ENCODE measurements at regions not wholly inside any gene's neighbourhood (a gene's known extent, or its start where the extent isn't known, plus 50 kb on each side); places are given as distances from the start of the nearest gene placed in this dataset.

DNA sequence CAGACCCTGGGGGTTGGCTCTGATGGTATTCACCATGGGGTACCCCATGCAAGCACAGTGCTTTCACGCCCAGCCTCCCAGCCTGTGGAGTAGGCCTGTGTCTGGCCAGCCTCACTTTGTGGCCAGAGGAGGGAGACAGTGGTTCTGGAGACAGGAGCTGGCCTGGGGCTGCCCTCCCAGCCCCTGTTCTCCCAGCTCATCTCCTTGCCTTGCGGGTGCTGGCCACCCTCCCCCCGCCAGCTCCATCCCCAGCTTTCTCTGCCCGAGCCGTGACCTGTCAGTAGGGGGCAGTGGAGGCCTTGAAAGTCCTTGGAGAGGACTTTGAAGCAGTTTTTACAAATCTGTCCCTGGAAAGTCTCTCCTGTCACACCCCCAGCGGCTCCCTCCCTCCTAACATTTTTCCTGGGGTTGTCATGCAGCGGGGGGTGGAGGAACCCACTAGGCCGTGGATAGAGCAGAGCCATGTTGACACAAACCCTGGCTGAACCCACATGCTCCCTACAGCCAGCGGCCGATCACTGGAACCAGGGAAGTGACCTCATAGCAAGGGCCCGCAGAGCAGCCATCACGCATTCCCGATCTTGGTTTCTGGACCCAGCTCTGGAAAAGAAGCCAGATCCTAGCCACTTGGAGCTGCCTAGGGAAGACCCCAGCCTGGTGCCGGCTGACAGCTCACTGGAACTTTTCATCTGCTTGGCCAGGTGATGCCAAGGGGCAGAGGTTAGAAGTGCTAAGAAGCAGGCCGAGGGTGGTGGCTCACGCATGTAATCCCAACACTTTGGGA is 289.4 kb downstream of the SEC14L1 start:
- Histone ChIP-seq H2BK15ac (replicated peaks; ENCODE audit: low read depth) (no peak overlapping the region), H2BK5ac (ENCODE audit: low read length) (no peak overlapping the region), H4K8ac (ENCODE audit: low read depth, low read length) (no peak overlapping the region), H2AK5ac (ENCODE audit: low read length) (no peak overlapping the region), H3K4ac (ENCODE audit: low read depth, low read length) (no peak overlapping the region), H3K18ac (ENCODE audit: low read length) (no peak overlapping the region), H3K56ac (ENCODE audit: low read length) (peak overlapping the region; percentile 18), H2BK120ac (ENCODE audit: low read depth, low read length) (no peak overlapping the region), H3K79me1 (ENCODE audit: low read length) (peaks cover 51% of the 10 kb centered on the region), H3K4me3 (ENCODE audit: low read length) (no peak overlapping the region), H3K27me3 (ENCODE audit: insufficient read depth, low read length, poor library complexity) (no peaks in the 10 kb centered on the region), H4K5ac (ENCODE audit: low read length) (no peak overlapping the region), H3K27ac (ENCODE audit: low read depth, low read length) (no peak overlapping the region), H3K9ac (ENCODE audit: low read length) (peak overlapping the region; percentile 8), H3K36me3 (ENCODE audit: control insufficient read depth, insufficient read depth, low read length) (no peaks in the 10 kb centered on the region), H3K4me2 (ENCODE audit: low read length) (no peak overlapping the region), H3K4me1 (ENCODE audit: control insufficient read depth, low read depth, low read length) (peaks cover 17% of the 10 kb centered on the region), H3K23ac (ENCODE audit: low read length) (no peak overlapping the region), H3K79me2 (ENCODE audit: control insufficient read depth, insufficient read depth, low read length) (peaks cover 29% of the 10 kb centered on the region)
- DNase-seq, result peak; percentile 99
- no CpG with 5 or more reads among the region's 16 CpGs for WGBS (ENCODE audit: extremely low coverage, insufficient coverage, low lambda C conversion rate)

DNA sequence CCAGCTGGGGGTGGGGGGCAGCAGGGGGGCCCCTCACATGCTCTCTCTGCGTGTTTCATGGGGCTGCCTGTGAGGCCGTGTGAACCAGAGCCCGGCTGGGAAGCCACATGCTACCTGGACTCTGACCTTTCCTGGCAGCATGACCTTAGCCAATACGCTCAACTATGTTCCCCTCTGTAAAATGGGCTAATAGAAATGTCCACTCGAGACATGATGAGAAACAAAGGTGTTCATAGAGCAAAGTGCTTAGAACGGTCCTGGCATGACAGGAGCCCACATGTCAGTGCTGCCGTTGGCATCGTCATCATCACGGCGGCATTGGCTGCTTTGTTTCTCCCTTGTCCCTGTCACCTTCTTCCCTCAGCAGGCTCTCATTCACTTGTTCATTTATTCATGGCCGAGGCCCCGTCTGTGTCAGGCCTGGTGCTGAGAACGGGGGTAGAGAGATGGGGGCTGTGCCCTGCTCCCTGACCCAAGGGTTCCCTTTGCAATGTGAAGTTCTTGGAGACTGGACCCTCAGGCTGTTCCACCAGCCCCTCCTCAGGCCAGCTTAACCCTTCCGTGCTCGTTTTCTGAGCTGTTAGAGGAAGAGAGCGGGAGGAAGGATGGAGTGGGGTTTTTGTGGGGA is 291.4 kb downstream of the SEC14L1 start:
- H3K18ac ChIP-seq (ENCODE audit: low read length), result peak overlapping the region; percentile 4
- H3K4me1 ChIP-seq (ENCODE audit: control insufficient read depth, low read depth, low read length), result peaks cover 23% of the 10 kb centered on the region
- DNase-seq, result no peak
- no peak overlapping the region for H2BK5ac ChIP-seq (ENCODE audit: low read length)
- no peak overlapping the region for H3K27ac ChIP-seq (ENCODE audit: low read depth, low read length)
- H2BK120ac ChIP-seq (ENCODE audit: low read depth, low read length), result no peak overlapping the region
- H3K79me1 ChIP-seq (ENCODE audit: low read length), result peaks cover 51% of the 10 kb centered on the region
- no peak overlapping the region for H3K23ac ChIP-seq (ENCODE audit: low read length)
- H3K4me2 ChIP-seq (ENCODE audit: low read length), result no peak overlapping the region
- no peaks in the 10 kb centered on the region for H3K36me3 ChIP-seq (ENCODE audit: control insufficient read depth, insufficient read depth, low read length)
- no peak overlapping the region for H4K8ac ChIP-seq (ENCODE audit: low read depth, low read length)
- H3K27me3 ChIP-seq (ENCODE audit: insufficient read depth, low read length, poor library complexity), result no peaks in the 10 kb centered on the region
- no peak overlapping the region for H2AK5ac ChIP-seq (ENCODE audit: low read length)
- H3K4me3 ChIP-seq (ENCODE audit: low read length), result no peak overlapping the region
- peak overlapping the region; percentile 39 for H3K56ac ChIP-seq (ENCODE audit: low read length)
- WGBS (ENCODE audit: extremely low coverage, insufficient coverage, low lambda C conversion rate), result no CpG with 5 or more reads among the region's 16 CpGs
- no peak overlapping the region for H3K4ac ChIP-seq (ENCODE audit: low read depth, low read length)
- H4K5ac ChIP-seq (ENCODE audit: low read length), result no peak overlapping the region
- H3K9ac ChIP-seq (ENCODE audit: low read length), result no peak overlapping the region
- H3K79me2 ChIP-seq (ENCODE audit: control insufficient read depth, insufficient read depth, low read length), result peaks cover 33% of the 10 kb centered on the region
- H2BK15ac ChIP-seq (replicated peaks; ENCODE audit: low read depth), result no peak overlapping the region

DNA sequence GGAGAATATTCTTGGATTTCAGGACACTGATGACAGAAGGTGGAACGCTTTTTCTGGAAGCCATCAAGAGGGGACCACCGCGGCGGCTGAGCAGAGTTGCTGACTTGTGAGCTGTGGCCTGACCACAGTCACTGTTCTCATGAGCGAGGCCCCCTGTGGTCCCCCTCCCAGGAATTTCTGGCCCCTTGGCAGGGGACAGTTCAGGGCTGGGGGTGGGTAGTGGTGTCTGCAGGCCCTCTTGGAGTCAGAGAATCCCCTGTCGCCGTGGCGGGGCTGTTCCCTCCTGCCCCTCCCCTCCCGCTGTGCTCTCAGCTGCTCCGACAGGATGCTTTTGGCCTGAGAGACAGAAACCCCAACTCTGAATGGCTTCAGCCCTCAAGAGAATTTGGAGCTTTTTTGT is 292.0 kb downstream of the SEC14L1 start:
- Histone ChIP-seq H3K79me1 (ENCODE audit: low read length) (peaks cover 49% of the 10 kb centered on the region), H3K9ac (ENCODE audit: low read length) (peak overlapping the region; percentile 13), H3K4me2 (ENCODE audit: low read length) (no peak overlapping the region), H3K4me1 (ENCODE audit: control insufficient read depth, low read depth, low read length) (peaks cover 23% of the 10 kb centered on the region), H4K8ac (ENCODE audit: low read depth, low read length) (no peak overlapping the region), H3K56ac (ENCODE audit: low read length) (peak overlapping the region; percentile 62), H4K5ac (ENCODE audit: low read length) (no peak overlapping the region), H2AK5ac (ENCODE audit: low read length) (no peak overlapping the region), H3K27ac (ENCODE audit: low read depth, low read length) (peak overlapping the region; percentile 8), H2BK15ac (replicated peaks; ENCODE audit: low read depth) (no peak overlapping the region), H3K4me3 (ENCODE audit: low read length) (no peak overlapping the region), H2BK120ac (ENCODE audit: low read depth, low read length) (no peak overlapping the region), H3K27me3 (ENCODE audit: insufficient read depth, low read length, poor library complexity) (no peaks in the 10 kb centered on the region), H3K36me3 (ENCODE audit: control insufficient read depth, insufficient read depth, low read length) (no peaks in the 10 kb centered on the region), H3K23ac (ENCODE audit: low read length) (no peak overlapping the region), H2BK5ac (ENCODE audit: low read length) (no peak overlapping the region), H3K18ac (ENCODE audit: low read length) (peak overlapping the region; percentile 4), H3K4ac (ENCODE audit: low read depth, low read length) (no peak overlapping the region), H3K79me2 (ENCODE audit: control insufficient read depth, insufficient read depth, low read length) (peaks cover 37% of the 10 kb centered on the region)
- no CpG with 5 or more reads among the region's 10 CpGs for WGBS (ENCODE audit: extremely low coverage, insufficient coverage, low lambda C conversion rate)
- peak; percentile 53 for DNase-seq

DNA sequence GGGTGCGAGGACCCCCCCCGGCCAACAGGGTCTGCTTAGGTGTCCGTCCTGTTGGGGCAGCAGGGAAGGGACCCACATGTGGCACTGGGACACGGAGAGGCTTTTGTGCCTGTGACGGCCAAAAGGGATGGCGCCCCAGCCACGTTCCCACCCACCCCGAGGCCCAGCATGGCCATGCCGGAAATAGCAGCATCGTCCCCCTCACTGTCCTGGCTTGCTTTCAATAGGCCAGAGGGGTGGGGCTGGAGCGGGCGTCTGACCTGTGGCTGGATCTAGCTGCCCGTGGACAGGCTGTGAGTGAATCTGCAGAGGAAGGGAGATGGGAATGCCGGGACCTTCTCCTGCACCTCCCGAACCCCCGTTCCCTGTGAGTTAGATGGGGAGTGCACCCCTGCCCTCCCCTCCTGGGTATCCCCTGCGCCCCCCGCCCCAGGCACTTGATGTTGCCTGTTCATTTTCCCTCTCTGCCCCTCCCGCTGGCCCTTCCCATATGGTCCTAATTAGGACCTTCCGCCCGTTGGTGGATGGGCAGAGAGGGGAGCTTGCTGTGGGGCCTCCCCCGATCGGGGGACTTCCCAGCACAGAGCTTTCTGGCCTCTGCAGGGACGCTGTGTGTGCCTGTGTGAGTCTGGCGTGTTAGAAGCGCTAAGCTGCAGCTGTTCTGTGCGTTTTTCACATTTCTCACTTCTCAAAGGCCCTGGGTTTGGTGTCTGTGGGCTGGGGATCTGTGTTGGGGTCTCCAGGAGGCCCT is 292.8 kb downstream of the SEC14L1 start:
- H3K4ac ChIP-seq (ENCODE audit: low read depth, low read length), result no peak overlapping the region
- peak overlapping the region; percentile 15 for H3K18ac ChIP-seq (ENCODE audit: low read length)
- H2AK5ac ChIP-seq (ENCODE audit: low read length), result no peak overlapping the region
- H3K9ac ChIP-seq (ENCODE audit: low read length), result no peak overlapping the region
- H2BK5ac ChIP-seq (ENCODE audit: low read length), result no peak overlapping the region
- DNase-seq, result no peak
- no peak overlapping the region for H4K5ac ChIP-seq (ENCODE audit: low read length)
- H2BK120ac ChIP-seq (ENCODE audit: low read depth, low read length), result no peak overlapping the region
- no CpG with 5 or more reads among the region's 27 CpGs for WGBS (ENCODE audit: extremely low coverage, insufficient coverage, low lambda C conversion rate)
- no peak overlapping the region for H3K23ac ChIP-seq (ENCODE audit: low read length)
- no peak overlapping the region for H3K4me2 ChIP-seq (ENCODE audit: low read length)
- peaks cover 50% of the 10 kb centered on the region for H3K79me1 ChIP-seq (ENCODE audit: low read length)
- H2BK15ac ChIP-seq (replicated peaks; ENCODE audit: low read depth), result no peak overlapping the region
- no peaks in the 10 kb centered on the region for H3K27me3 ChIP-seq (ENCODE audit: insufficient read depth, low read length, poor library complexity)
- no peaks in the 10 kb centered on the region for H3K36me3 ChIP-seq (ENCODE audit: control insufficient read depth, insufficient read depth, low read length)
- H3K56ac ChIP-seq (ENCODE audit: low read length), result no peak overlapping the region
- peaks cover 23% of the 10 kb centered on the region for H3K4me1 ChIP-seq (ENCODE audit: control insufficient read depth, low read depth, low read length)
- H3K4me3 ChIP-seq (ENCODE audit: low read length), result no peak overlapping the region
- no peak overlapping the region for H4K8ac ChIP-seq (ENCODE audit: low read depth, low read length)
- H3K79me2 ChIP-seq (ENCODE audit: control insufficient read depth, insufficient read depth, low read length), result peaks cover 37% of the 10 kb centered on the region
- H3K27ac ChIP-seq (ENCODE audit: low read depth, low read length), result peak overlapping the region; percentile 25

DNA sequence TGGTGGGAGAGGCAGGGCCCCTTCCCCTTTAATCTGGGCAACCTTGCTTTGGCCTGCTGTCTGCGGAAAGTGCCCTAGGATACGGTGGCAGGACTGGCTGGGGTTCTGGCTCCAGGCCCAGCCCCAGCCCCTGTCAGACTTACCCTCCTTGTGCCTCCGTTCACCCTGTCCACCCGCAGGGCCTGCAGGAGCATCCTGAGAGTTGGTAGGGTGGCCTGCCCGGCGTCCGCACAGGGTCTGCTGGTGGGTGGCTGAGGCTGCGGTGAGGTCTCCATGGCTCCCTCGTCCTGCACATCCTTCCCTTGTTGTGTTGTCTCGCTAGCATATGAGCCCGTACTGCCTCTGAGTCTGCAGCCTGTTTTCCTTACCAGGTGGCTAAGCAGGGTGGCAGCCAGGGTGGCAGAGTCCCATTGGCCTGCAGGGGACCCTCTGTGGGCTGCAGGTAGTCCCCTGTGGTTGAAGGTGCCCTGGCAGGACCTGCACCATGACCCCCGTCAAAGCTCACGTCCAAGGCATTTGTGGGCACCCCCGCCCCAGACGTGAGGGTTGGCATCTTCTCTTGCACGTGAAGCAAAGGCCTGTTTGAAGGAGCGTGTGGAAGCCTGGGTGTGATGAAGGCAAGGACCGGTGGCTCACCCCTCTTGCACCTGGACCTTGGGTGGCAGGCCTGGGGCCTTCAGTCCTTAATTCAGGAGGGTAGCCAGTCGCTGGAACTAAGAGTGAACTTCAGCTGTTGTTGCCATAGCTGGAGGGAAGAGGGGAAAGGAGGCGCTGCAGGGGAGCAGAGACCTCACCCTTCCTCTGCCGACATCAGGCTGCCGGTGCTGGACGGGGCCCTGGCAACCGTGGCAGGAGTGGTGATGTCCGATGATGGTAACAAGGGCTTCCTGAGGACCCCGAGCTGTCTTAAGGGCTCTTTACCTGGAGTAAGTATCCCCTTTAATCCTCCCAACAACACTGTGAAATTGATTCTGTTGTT is 293.7 kb downstream of the SEC14L1 start:
- Histone ChIP-seq H3K56ac (ENCODE audit: low read length) (peak overlapping the region; percentile 52), H4K5ac (ENCODE audit: low read length) (no peak overlapping the region), H3K23ac (ENCODE audit: low read length) (peak overlapping the region; percentile 69), H3K79me2 (ENCODE audit: control insufficient read depth, insufficient read depth, low read length) (peaks cover 38% of the 10 kb centered on the region), H3K27ac (ENCODE audit: low read depth, low read length) (no peak overlapping the region), H3K18ac (ENCODE audit: low read length) (peak overlapping the region; percentile 15), H4K8ac (ENCODE audit: low read depth, low read length) (no peak overlapping the region), H3K79me1 (ENCODE audit: low read length) (peaks cover 43% of the 10 kb centered on the region), H2AK5ac (ENCODE audit: low read length) (no peak overlapping the region), H2BK15ac (replicated peaks; ENCODE audit: low read depth) (no peak overlapping the region), H3K36me3 (ENCODE audit: control insufficient read depth, insufficient read depth, low read length) (no peaks in the 10 kb centered on the region), H3K4me3 (ENCODE audit: low read length) (no peak overlapping the region), H3K4ac (ENCODE audit: low read depth, low read length) (no peak overlapping the region), H3K4me2 (ENCODE audit: low read length) (no peak overlapping the region), H2BK120ac (ENCODE audit: low read depth, low read length) (no peak overlapping the region), H2BK5ac (ENCODE audit: low read length) (no peak overlapping the region), H3K4me1 (ENCODE audit: control insufficient read depth, low read depth, low read length) (peaks cover 23% of the 10 kb centered on the region), H3K9ac (ENCODE audit: low read length) (no peak overlapping the region), H3K27me3 (ENCODE audit: insufficient read depth, low read length, poor library complexity) (no peaks in the 10 kb centered on the region)
- no CpG with 5 or more reads among the region's 26 CpGs for WGBS (ENCODE audit: extremely low coverage, insufficient coverage, low lambda C conversion rate)
- no peak for DNase-seq

Measured in mesendoderm (in vitro differentiated cells).